OCI-LY7 (cell line): ENCODE measurements at regions not wholly inside any gene's neighbourhood (a gene's known extent, or its start where the extent isn't known, plus 50 kb on each side); places are given as distances from the start of the nearest gene placed in this dataset.

ENCODE experiments used
- CTCF ChIP-seq: fragments of 200-600 bp; sonication (generic); conservative IDR thresholded peaks from 2 replicates; pipeline ENCODE4 v1.5.1; 2014; ENCODE audit warnings: mild to moderate bottlenecking, antibody characterized with exemption, low read length, moderate library complexity, mixed read lengths
- EZH2phosphoT487 ChIP-seq: fragments of 200-600 bp; sonication (generic); IDR thresholded peaks from 2 replicates; pipeline ENCODE4 v1.6.1; 2018; ENCODE audit warnings: low read depth, borderline replicate concordance, mild to moderate bottlenecking, mixed run types, antibody characterized with exemption, low read length, moderate library complexity, mixed read lengths

- no peak for TF ChIP-seq CTCF
- TF ChIP-seq EZH2phosphoT487: no peak
These were observed 312.6 kb downstream of the C11orf87 start for GRCh38 chr11:109734566-109734965.
